C4-2B (cell line): ENCODE measurements at regions not wholly inside any gene's neighbourhood (a gene's known extent, or its start where the extent isn't known, plus 50 kb on each side); places are given as distances from the start of the nearest gene placed in this dataset.

Source experiments
- H3K27ac ChIP-seq: fragments of 450-650 bp; 2 replicates; pipeline ENCODE4 v1.5.1; 2017
- ZFX ChIP-seq: fragments of 450-650 bp; IDR thresholded peaks from 2 replicates; pipeline ENCODE4 v1.6.1; 2017
- TF ChIP-seq, protein P1 (sequence below): fragments of 450-650 bp; conservative IDR thresholded peaks from 2 replicates; pipeline ENCODE4 v1.5.1; 2017; ENCODE audit warnings: mild to moderate bottlenecking

DNA sequence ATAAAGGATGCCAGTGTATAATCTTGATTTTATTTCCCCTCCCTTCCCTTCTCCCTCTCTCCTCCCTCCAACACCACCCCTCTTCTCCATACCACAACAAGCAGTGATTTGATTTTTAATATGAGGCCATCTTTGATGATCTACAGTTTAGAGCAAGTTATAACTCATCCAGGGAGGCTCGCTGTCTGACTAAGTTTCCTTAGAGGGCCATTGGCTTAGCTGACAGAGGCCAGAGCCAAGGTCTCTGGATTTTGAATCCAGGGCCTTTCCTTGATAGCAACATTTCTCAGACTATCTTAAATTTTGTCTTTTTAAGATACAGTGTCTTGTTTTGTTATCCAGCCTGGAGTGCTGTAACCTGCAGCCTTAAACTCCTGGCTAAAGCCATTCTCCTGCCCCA lies 431.0 kb upstream of the USP24 start:
- no peak overlapping the region for H3K27ac ChIP-seq
- TF ChIP-seq, protein P1, sequence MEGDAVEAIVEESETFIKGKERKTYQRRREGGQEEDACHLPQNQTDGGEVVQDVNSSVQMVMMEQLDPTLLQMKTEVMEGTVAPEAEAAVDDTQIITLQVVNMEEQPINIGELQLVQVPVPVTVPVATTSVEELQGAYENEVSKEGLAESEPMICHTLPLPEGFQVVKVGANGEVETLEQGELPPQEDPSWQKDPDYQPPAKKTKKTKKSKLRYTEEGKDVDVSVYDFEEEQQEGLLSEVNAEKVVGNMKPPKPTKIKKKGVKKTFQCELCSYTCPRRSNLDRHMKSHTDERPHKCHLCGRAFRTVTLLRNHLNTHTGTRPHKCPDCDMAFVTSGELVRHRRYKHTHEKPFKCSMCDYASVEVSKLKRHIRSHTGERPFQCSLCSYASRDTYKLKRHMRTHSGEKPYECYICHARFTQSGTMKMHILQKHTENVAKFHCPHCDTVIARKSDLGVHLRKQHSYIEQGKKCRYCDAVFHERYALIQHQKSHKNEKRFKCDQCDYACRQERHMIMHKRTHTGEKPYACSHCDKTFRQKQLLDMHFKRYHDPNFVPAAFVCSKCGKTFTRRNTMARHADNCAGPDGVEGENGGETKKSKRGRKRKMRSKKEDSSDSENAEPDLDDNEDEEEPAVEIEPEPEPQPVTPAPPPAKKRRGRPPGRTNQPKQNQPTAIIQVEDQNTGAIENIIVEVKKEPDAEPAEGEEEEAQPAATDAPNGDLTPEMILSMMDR = no peak
- TF ChIP-seq ZFX = no peak

GRCh38 chr1:55645270-55645669 lies 430.1 kb upstream of the USP24 start:
- TF ChIP-seq, protein P1 = no peak
- TF ChIP-seq ZFX = no peak
- H3K27ac ChIP-seq = no peak overlapping the region

GRCh38 chr1:55641947-55642346 lies 426.8 kb upstream of the USP24 start:
- TF ChIP-seq, protein P1 = no peak
- no peak for TF ChIP-seq ZFX
- H3K27ac ChIP-seq = no peak overlapping the region

DNA sequence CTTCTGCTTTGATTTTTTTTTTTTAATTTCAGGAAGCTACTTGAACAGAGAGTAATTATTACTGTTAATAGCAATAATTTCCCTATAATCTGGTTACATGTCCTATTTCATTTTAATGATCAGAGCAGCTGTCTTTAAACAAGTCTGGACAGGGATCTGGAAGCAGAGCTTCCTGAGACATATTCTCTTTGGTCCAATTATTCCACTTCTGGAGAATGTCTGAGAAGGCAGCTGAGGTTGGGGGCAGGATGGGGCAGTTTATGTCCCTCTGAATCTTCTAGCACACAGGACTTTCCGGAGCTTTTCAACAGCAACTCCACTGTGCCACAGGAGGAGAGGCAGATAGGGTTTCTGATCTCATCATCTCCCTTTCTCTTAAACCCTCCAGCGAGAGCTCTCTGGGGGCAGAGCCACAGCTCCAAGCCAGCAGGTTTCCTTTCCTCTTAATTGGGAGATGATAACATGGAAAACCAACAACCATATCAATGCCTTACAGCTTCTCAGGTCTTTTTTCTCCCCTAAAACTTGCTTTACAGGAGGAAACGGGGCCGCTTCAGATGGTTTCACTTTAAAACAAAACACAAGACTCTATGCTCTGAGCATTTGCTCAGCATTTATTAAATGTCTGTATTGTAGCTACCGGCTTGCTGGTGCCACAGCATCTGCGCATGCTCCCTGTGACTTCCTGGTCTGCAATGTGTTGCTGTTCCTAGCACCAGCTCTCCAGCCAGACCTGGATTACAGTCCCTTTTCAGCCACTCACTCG lies 425.7 kb upstream of the USP24 start:
- H3K27ac ChIP-seq = no peak overlapping the region
- TF ChIP-seq, protein P1 = no peak
- no peak for TF ChIP-seq ZFX

DNA sequence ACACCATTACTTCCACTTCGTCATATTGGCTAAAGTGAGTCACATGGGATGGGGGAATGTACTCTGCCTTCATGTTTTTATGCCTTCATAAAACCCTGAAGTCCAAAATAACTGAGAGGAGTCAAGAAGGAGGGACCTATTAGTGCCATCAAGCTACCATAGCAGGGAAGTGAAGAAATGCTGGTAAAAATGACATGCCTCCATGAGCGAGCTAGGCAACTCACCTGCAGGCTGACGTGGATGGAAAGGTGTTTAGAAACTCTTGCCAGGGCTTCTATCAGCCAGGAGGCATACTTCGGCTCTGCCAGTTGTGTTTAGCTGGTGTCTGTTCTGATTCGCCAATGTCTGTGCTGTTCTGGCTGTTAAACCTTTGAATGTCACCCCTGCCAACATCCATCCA lies 424.4 kb upstream of the USP24 start:
- H3K27ac ChIP-seq = peak overlapping the region; percentile 37; the same call in 1 of the 2 replicates
- TF ChIP-seq, protein P1 = no peak
- no peak for TF ChIP-seq ZFX

GRCh38 chr1:55639051-55639450 lies 423.9 kb upstream of the USP24 start:
- peak overlapping the region; percentile 37; the same call in 1 of the 2 replicates for H3K27ac ChIP-seq
- TF ChIP-seq ZFX = no peak
- TF ChIP-seq, protein P1 = no peak

GRCh38 chr1:55636696-55637095 lies 421.5 kb upstream of the USP24 start:
- TF ChIP-seq, protein P1 = no peak
- TF ChIP-seq ZFX = no peak
- no peak overlapping the region for H3K27ac ChIP-seq
